ENCODE measurements at regions not wholly inside any gene's neighbourhood (a gene's known extent, or its start where the extent isn't known, plus 50 kb on each side); places are given as distances from the start of the nearest gene placed in this dataset.
"Not testable (repeated sequence)": the region's sequence is repeated elsewhere in the genome, so short reads cannot be mapped to it uniquely, and the experiment has no call there.

- TF ChIP-seq POLR2A, CTCF (IDR thresholded peaks at IDR 0.05): not testable (repeated sequence)
Measured at GRCh38 chr14:105700146-105700545, 173.8 kb downstream of the TMEM121 start.

Data from body of pancreas (tissue), 4 donors.